GM23338 (cell line): ENCODE measurements at regions not wholly inside any gene's neighbourhood (a gene's known extent, or its start where the extent isn't known, plus 50 kb on each side); places are given as distances from the start of the nearest gene placed in this dataset.

ENCODE experiments used
- ATAC-seq: fragments of 200-7000 bp; cut with Tn5 transposase; 3 replicates; pipeline ENCODE4 v1.9.1; 2020
- DNase-seq: peaks from one replicate; pipeline ENCODE4 v3.0.0-alpha.2; 2015; ENCODE audit warnings: low spot score
- H2AFZ ChIP-seq: fragments of 200-600 bp; sonication (generic); 2 replicates; pipeline ENCODE4 v1.8.0; 2016; ENCODE audit warnings: antibody characterized with exemption, mild to moderate bottlenecking, moderate library complexity
- H3F3A ChIP-seq: fragments of 200-600 bp; sonication (generic); replicated peaks from 2 replicates; pipeline ENCODE4 v1.8.0; 2017; ENCODE audit warnings: antibody characterized with exemption, mixed run types, low read depth
- H3K27ac ChIP-seq: fragments of 200-600 bp; sonication (generic); 2 replicates; pipeline ENCODE4 v1.6.1; 2016; ENCODE audit warnings: low read depth
- H3K27me3 ChIP-seq: fragments of 200-600 bp; sonication (generic); 2 replicates; pipeline ENCODE4 v1.8.0; 2016; ENCODE audit warnings: mild to moderate bottlenecking, mixed run types, moderate library complexity; ENCODE audit not compliant: insufficient read depth
- H3K36me3 ChIP-seq: fragments of 200-600 bp; sonication (generic); 2 replicates; pipeline ENCODE4 v1.8.0; 2016; ENCODE audit warnings: mild to moderate bottlenecking; ENCODE audit not compliant: insufficient read depth
- H3K4me1 ChIP-seq: fragments of 200-600 bp; sonication (generic); 2 replicates; pipeline ENCODE4 v1.8.0; 2016; ENCODE audit warnings: mild to moderate bottlenecking, moderate library complexity; ENCODE audit not compliant: insufficient read depth
- H3K4me2 ChIP-seq: fragments of 200-600 bp; sonication (generic); 2 replicates; pipeline ENCODE4 v1.7.1; 2017; ENCODE audit warnings: mixed run types
- H3K4me3 ChIP-seq: fragments of 200-600 bp; sonication (generic); 2 replicates; pipeline ENCODE4 v1.6.1; 2016; ENCODE audit warnings: mixed run types
- H3K79me2 ChIP-seq: fragments of 200-600 bp; sonication (generic); replicated peaks from 2 replicates; pipeline ENCODE4 v1.8.0; 2017; ENCODE audit warnings: mild to moderate bottlenecking; ENCODE audit not compliant: insufficient read depth
- H3K9me2 ChIP-seq: fragments of 200-600 bp; sonication (generic); 2 replicates; pipeline ENCODE4 v1.8.0; 2017; ENCODE audit not compliant: insufficient read depth
- H4K20me1 ChIP-seq: fragments of 200-600 bp; sonication (generic); replicated peaks from 2 replicates; pipeline ENCODE4 v1.8.0; 2017; ENCODE audit warnings: mild to moderate bottlenecking; ENCODE audit not compliant: insufficient read depth
- H3K27ac Mint-ChIP-seq: 2 replicates; pipeline ENCODE4 v1.8.0; 2020; ENCODE audit warnings: inconsistent platforms, mild to moderate bottlenecking, moderate library complexity, mixed read lengths
- H3K27me3 Mint-ChIP-seq: 3 replicates; pipeline ENCODE4 v1.8.0; 2022; ENCODE audit warnings: low read depth, mild to moderate bottlenecking, moderate library complexity, mixed read lengths, inconsistent platforms; ENCODE audit not compliant: insufficient read depth, poor library complexity
- H3K36me3 Mint-ChIP-seq: 3 replicates; pipeline ENCODE4 v1.8.0; 2021; ENCODE audit warnings: low read depth, mild to moderate bottlenecking, inconsistent platforms, moderate library complexity, mixed read lengths
- H3K4me1 Mint-ChIP-seq: 3 replicates; pipeline ENCODE4 v1.8.0; 2020; ENCODE audit warnings: mild to moderate bottlenecking, inconsistent platforms, mixed read lengths
- H3K4me3 Mint-ChIP-seq: 3 replicates; pipeline ENCODE4 v1.8.0; 2021; ENCODE audit warnings: moderate library complexity, mild to moderate bottlenecking, inconsistent platforms, mixed read lengths
- H3K9me3 Mint-ChIP-seq: 3 replicates; pipeline ENCODE4 v1.8.0; 2020; ENCODE audit warnings: moderate library complexity, mild to moderate bottlenecking, inconsistent platforms, mixed read lengths
- CREB1 ChIP-seq: fragments of 250-450 bp; sonication (Bioruptor Pico); IDR thresholded peaks from 2 replicates; pipeline ENCODE4 v1.5.0; 2020; ENCODE audit warnings: low read depth, mild to moderate bottlenecking, moderate library complexity
- EZH2 ChIP-seq: fragments of 200-600 bp; sonication (generic); IDR thresholded peaks from one replicate; pipeline ENCODE4 v1.8.0; 2017; ENCODE audit warnings: antibody characterized with exemption, mild to moderate bottlenecking, low read depth; ENCODE audit not compliant: unreplicated experiment
- EZH2phosphoT487 ChIP-seq: fragments of 200-600 bp; sonication (generic); IDR thresholded peaks from one replicate; pipeline ENCODE4 v1.8.1; 2018; ENCODE audit warnings: antibody characterized with exemption; ENCODE audit not compliant: unreplicated experiment
- JUNB ChIP-seq: IDR thresholded peaks from one replicate; pipeline ENCODE4 v1.6.1; 2016; ENCODE audit warnings: antibody characterized with exemption; ENCODE audit not compliant: unreplicated experiment
- POLR2AphosphoS5 ChIP-seq: IDR thresholded peaks from 2 replicates; pipeline ENCODE4 v1.6.1; 2016; ENCODE audit warnings: antibody characterized with exemption, low read depth
- REST ChIP-seq: IDR thresholded peaks from one replicate; pipeline ENCODE4 v1.6.1; 2018; ENCODE audit warnings: antibody characterized with exemption; ENCODE audit not compliant: unreplicated experiment
- STAT1 ChIP-seq: IDR thresholded peaks from one replicate; pipeline ENCODE4 v1.6.1; 2016; ENCODE audit warnings: antibody characterized with exemption; ENCODE audit not compliant: unreplicated experiment
- ZNF114 ChIP-seq: fragments of 250-450 bp; sonication (Bioruptor Pico); IDR thresholded peaks from 2 replicates; pipeline ENCODE4 v1.5.0; 2020; ENCODE audit warnings: mild to moderate bottlenecking, moderate library complexity
- TF ChIP-seq, protein P1 (sequence below), 2 experiments: fragments of 200-600 bp in 1 of 2; sonication (generic) in 1 of 2; conservative IDR thresholded peaks; 2 replicates each; pipeline versions ENCODE4 v1.5.1 to v1.6.1; 2016 to 2017; ENCODE audit warnings: antibody characterized with exemption in 2 of 2, low read depth in 2 of 2, mild to moderate bottlenecking in 2 of 2, moderate library complexity in 1 of 2
- TF ChIP-seq, protein P2 (sequence below): IDR thresholded peaks from 2 replicates; pipeline ENCODE4 v1.6.1; 2016; ENCODE audit warnings: antibody characterized with exemption

DNA sequence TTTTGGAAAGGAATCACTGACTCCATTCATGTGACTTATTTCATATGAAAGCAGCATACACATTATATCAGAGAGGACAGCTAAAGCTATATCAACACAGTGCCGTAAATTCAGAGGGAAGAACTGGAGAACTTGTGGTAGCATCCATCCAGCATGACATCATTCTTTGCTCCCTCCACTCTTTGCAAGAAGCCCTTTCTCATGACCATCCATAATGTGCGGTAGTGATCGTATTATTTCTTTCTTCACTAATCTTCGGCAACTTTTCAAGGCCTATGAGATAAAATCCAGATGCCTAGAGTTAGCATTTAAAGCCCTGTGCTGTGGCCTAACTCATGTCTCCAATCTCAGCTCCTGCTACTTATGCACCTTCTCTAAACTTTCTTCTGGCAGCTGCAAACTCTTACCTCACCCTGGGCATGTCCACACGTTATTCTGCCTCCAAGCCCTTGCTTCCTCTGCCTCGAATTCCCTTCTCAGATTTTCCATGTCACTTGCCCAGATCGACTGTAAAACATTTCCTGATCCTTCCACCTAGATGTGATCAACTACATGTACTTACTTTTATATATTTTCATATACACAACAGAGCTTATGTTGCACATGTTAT, 307.3 kb upstream of the SGCD start:
- Mint-ChIP-seq H3K4me3 (no peak overlapping the region), H3K4me1 (peaks cover 6% of the 10 kb centered on the region; the same call in 2 of the 3 replicates), H3K9me3 (no peaks in the 10 kb centered on the region; the same call in 2 of the 3 replicates), H3K36me3 (no peaks in the 10 kb centered on the region), H3K27ac (no peak overlapping the region), H3K27me3 (peaks cover 2% of the 10 kb centered on the region)
- Histone ChIP-seq H3K79me2 (no peaks in the 10 kb centered on the region), H3K4me3 (no peak overlapping the region), H3K36me3 (no peaks in the 10 kb centered on the region), H3K4me1 (no peaks in the 10 kb centered on the region), H3K27me3 (no peaks in the 10 kb centered on the region), H3K9me2 (peaks cover 5% of the 10 kb centered on the region; the same call in 1 of the 2 replicates), H3K27ac (no peak overlapping the region), H4K20me1 (no peaks in the 10 kb centered on the region), H2AFZ (no peak overlapping the region), H3K4me2 (no peak overlapping the region), H3F3A (no peaks in the 10 kb centered on the region)
- TF ChIP-seq, protein P1, sequence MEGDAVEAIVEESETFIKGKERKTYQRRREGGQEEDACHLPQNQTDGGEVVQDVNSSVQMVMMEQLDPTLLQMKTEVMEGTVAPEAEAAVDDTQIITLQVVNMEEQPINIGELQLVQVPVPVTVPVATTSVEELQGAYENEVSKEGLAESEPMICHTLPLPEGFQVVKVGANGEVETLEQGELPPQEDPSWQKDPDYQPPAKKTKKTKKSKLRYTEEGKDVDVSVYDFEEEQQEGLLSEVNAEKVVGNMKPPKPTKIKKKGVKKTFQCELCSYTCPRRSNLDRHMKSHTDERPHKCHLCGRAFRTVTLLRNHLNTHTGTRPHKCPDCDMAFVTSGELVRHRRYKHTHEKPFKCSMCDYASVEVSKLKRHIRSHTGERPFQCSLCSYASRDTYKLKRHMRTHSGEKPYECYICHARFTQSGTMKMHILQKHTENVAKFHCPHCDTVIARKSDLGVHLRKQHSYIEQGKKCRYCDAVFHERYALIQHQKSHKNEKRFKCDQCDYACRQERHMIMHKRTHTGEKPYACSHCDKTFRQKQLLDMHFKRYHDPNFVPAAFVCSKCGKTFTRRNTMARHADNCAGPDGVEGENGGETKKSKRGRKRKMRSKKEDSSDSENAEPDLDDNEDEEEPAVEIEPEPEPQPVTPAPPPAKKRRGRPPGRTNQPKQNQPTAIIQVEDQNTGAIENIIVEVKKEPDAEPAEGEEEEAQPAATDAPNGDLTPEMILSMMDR (conservative IDR thresholded peaks at IDR 0.05; ENCODE audit: low read depth in 2 of 2): no peak
- no peak for TF ChIP-seq ZNF114 (CRISPR knock-in tag)
- no peak for TF ChIP-seq REST
- DNase-seq (no peak), ATAC-seq (no peak)

DNA sequence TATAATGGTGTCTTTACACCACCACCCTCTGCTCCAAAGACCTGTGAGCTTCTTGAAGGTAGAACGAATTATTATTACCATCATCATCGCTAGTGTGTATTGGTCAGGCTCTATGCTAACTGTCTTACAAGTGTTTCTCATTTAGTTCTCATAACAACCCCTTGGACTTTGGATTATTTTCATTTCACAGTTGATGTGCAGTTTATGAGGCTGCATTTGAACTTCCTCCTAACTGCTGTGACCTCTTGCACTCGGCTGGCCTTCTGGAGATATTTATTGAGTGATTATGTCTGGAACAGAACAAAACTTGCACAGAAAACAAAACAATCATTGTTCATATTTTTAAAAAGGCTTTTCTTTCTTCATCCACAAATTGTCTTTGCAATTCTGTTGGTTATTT, 306.3 kb upstream of the SGCD start:
- H3K9me3 Mint-ChIP-seq: no peaks in the 10 kb centered on the region; the same call in 2 of the 3 replicates
- no peaks in the 10 kb centered on the region for H3K36me3 Mint-ChIP-seq
- Histone ChIP-seq H3K4me2 (no peak overlapping the region), H3K9me2 (peaks cover 5% of the 10 kb centered on the region; the same call in 1 of the 2 replicates), H3K79me2 (no peaks in the 10 kb centered on the region), H3K4me1 (no peaks in the 10 kb centered on the region), H2AFZ (no peak overlapping the region), H3K36me3 (no peaks in the 10 kb centered on the region), H3F3A (no peaks in the 10 kb centered on the region), H4K20me1 (no peaks in the 10 kb centered on the region), H3K27me3 (no peaks in the 10 kb centered on the region), H3K4me3 (no peak overlapping the region), H3K27ac (no peak overlapping the region)
- DNase-seq (no peak), ATAC-seq (no peak)
- H3K4me1 Mint-ChIP-seq: peaks cover 6% of the 10 kb centered on the region; the same call in 2 of the 3 replicates
- no peak overlapping the region for H3K4me3 Mint-ChIP-seq
- H3K27ac Mint-ChIP-seq: no peak overlapping the region
- peaks cover 2% of the 10 kb centered on the region for H3K27me3 Mint-ChIP-seq
- no peak for TF ChIP-seq POLR2AphosphoS5
- no peak for TF ChIP-seq EZH2phosphoT487
- no peak for TF ChIP-seq STAT1
- no peak for TF ChIP-seq EZH2
- no peak for TF ChIP-seq CREB1
- TF ChIP-seq, protein P1 (conservative IDR thresholded peaks at IDR 0.05; ENCODE audit: low read depth in 2 of 2): no peak
- no peak for TF ChIP-seq REST
- TF ChIP-seq, protein P2, sequence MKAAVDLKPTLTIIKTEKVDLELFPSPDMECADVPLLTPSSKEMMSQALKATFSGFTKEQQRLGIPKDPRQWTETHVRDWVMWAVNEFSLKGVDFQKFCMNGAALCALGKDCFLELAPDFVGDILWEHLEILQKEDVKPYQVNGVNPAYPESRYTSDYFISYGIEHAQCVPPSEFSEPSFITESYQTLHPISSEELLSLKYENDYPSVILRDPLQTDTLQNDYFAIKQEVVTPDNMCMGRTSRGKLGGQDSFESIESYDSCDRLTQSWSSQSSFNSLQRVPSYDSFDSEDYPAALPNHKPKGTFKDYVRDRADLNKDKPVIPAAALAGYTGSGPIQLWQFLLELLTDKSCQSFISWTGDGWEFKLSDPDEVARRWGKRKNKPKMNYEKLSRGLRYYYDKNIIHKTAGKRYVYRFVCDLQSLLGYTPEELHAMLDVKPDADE: no peak
- no peak for TF ChIP-seq JUNB
